ENCODE measurements at regions not wholly inside any gene's neighbourhood (a gene's known extent, or its start where the extent isn't known, plus 50 kb on each side); places are given as distances from the start of the nearest gene placed in this dataset.

GRCh38 chr7:23967949-23968599 lies 258.1 kb downstream of the STK31 start:
- TF ChIP-seq CTCF (IDR thresholded peaks at IDR 0.05) (no peak), POLR2A (IDR thresholded peaks at IDR 0.05) (no peak)

Measured in lower leg skin (tissue), 3 donors.